IMR-90 (cell line): ENCODE measurements at regions not wholly inside any gene's neighbourhood (a gene's known extent, or its start where the extent isn't known, plus 50 kb on each side); places are given as distances from the start of the nearest gene placed in this dataset.

Experiments used
- ATAC-seq: fragments of 200-7000 bp; cut with Tn5 transposase; 2 replicates; pipeline ENCODE4 v1.9.1; 2020; ENCODE audit warnings: low read depth, mild to moderate bottlenecking, moderate library complexity
- BruUV-seq: library from RNA; stranded (reverse); fragments of 400-500 nt; replicated peaks from 2 replicates; lab custom pipeline; 2021; lab: Mats Ljungman, UMichigan
- CTCF ChIA-PET: fragments of 300-600 bp; formaldehyde crosslinking; extraction: SDS; loops from one replicate; lab custom pipeline; 2021; ENCODE audit warnings: antibody characterized with exemption; lab: Yijun Ruan, JAX
- POLR2A ChIA-PET: fragments of 300-600 bp; sonication (Branson Sonifier 250); formaldehyde crosslinking; loops from one replicate; lab custom pipeline; 2022; ENCODE audit warnings: antibody characterized with exemption; ENCODE audit not compliant: unreplicated experiment; lab: Charles Lee
- DNase-seq: peaks from one replicate; pipeline ENCODE4 v3.0.0; 2013
- H2AFZ ChIP-seq: replicated peaks from 2 replicates; pipeline ENCODE3; 2013; ENCODE audit warnings: low read length, mild to moderate bottlenecking; ENCODE audit not compliant: poor library complexity
- H2AK5ac ChIP-seq: 2 replicates; pipeline ENCODE4 v1.6.1; 2013; ENCODE audit warnings: low read depth, low read length, inconsistent platforms
- H2AK9ac ChIP-seq: replicated peaks from 2 replicates; pipeline ENCODE3; 2013; ENCODE audit warnings: mild to moderate bottlenecking, low read depth, low read length, moderate library complexity; ENCODE audit not compliant: poor library complexity
- H2BK120ac ChIP-seq: 2 replicates; pipeline ENCODE4 v1.6.1; 2013; ENCODE audit warnings: low read depth, low read length, inconsistent platforms
- H2BK15ac ChIP-seq: 3 replicates; pipeline ENCODE4 v1.6.1; 2013; ENCODE audit warnings: low read depth, low read length, inconsistent platforms
- H2BK20ac ChIP-seq: 2 replicates; pipeline ENCODE4 v1.6.1; 2013; ENCODE audit warnings: low read depth, mild to moderate bottlenecking, inconsistent platforms, low read length, moderate library complexity
- H2BK5ac ChIP-seq: 2 replicates; pipeline ENCODE4 v1.6.1; 2013; ENCODE audit warnings: mild to moderate bottlenecking, low read depth, low read length, inconsistent platforms; ENCODE audit not compliant: poor library complexity, severe bottlenecking
- H3K14ac ChIP-seq: replicated peaks from 2 replicates; pipeline ENCODE4 v1.6.1; 2013; ENCODE audit warnings: low read depth, low read length, inconsistent platforms
- H3K18ac ChIP-seq: 2 replicates; pipeline ENCODE4 v1.6.1; 2013; ENCODE audit warnings: low read depth, low read length, control low read depth
- H3K23ac ChIP-seq: 2 replicates; pipeline ENCODE4 v1.6.1; 2013; ENCODE audit warnings: low read depth, low read length, inconsistent platforms
- H3K27ac ChIP-seq: 2 replicates; pipeline ENCODE4 v1.5.1; 2013; ENCODE audit warnings: mild to moderate bottlenecking, control low read depth, low read length; ENCODE audit not compliant: insufficient read depth
- H3K27me3 ChIP-seq: 2 replicates; pipeline ENCODE4 v1.6.1; 2013; ENCODE audit warnings: low read length; ENCODE audit not compliant: control insufficient read depth, insufficient read depth
- H3K36me3 ChIP-seq: 2 replicates; pipeline ENCODE4 v1.6.1; 2013; ENCODE audit warnings: low read length, mixed read lengths; ENCODE audit not compliant: control insufficient read depth, insufficient read depth
- H3K4ac ChIP-seq: 2 replicates; pipeline ENCODE4 v1.6.1; 2013; ENCODE audit warnings: low read depth, low read length, inconsistent platforms
- H3K4me1 ChIP-seq: 2 replicates; pipeline ENCODE4 v1.6.1; 2013; ENCODE audit warnings: low read length, mixed read lengths; ENCODE audit not compliant: control insufficient read depth, insufficient read depth
- H3K4me2 ChIP-seq: 2 replicates; pipeline ENCODE4 v1.6.1; 2013; ENCODE audit warnings: low read depth, mild to moderate bottlenecking, control low read depth, low read length, moderate library complexity
- H3K4me3 ChIP-seq: 2 replicates; pipeline ENCODE4 v1.5.1; 2013; ENCODE audit warnings: low read depth, mild to moderate bottlenecking, control low read depth, low read length, moderate library complexity; ENCODE audit not compliant: insufficient read depth
- H3K56ac ChIP-seq: 2 replicates; pipeline ENCODE4 v1.6.1; 2013; ENCODE audit warnings: low read length, inconsistent platforms; ENCODE audit not compliant: insufficient read depth; ENCODE audit errors: extremely low read depth
- H3K79me1 ChIP-seq, 2 experiments: 2 replicates each; pipeline ENCODE4 v1.6.1; 2013; ENCODE audit warnings: low read length in 2 of 2, inconsistent platforms in 1 of 2, low read depth in 1 of 2
- H3K9ac ChIP-seq: 2 replicates; pipeline ENCODE4 v1.6.1; 2013; ENCODE audit warnings: low read depth, low read length, control low read depth
- H3K9me1 ChIP-seq: 2 replicates; pipeline ENCODE4 v1.6.1; 2013; ENCODE audit warnings: low read length, inconsistent platforms; ENCODE audit not compliant: insufficient read depth
- H3K9me3 ChIP-seq: 2 replicates; pipeline ENCODE4 v1.6.1; 2013; ENCODE audit warnings: low read length; ENCODE audit not compliant: control insufficient read depth, insufficient read depth
- H4K20me1 ChIP-seq: 2 replicates; pipeline ENCODE4 v1.6.1; 2013; ENCODE audit warnings: low read length, inconsistent platforms; ENCODE audit not compliant: insufficient read depth
- H4K5ac ChIP-seq: 2 replicates; pipeline ENCODE4 v1.6.1; 2013; ENCODE audit warnings: mild to moderate bottlenecking, low read depth, low read length, control low read depth
- H4K8ac ChIP-seq, 2 experiments: 2 replicates each; pipeline ENCODE4 v1.6.1; 2013; ENCODE audit warnings: low read depth in 2 of 2, low read length in 2 of 2, control low read depth in 1 of 2, inconsistent platforms in 1 of 2
- H4K91ac ChIP-seq: 2 replicates; pipeline ENCODE4 v1.6.1; 2013; ENCODE audit warnings: low read depth, low read length, inconsistent platforms; ENCODE audit not compliant: insufficient read depth
- BHLHE40 ChIP-seq: fragments of 150-350 bp; IDR thresholded peaks from 2 replicates; pipeline ENCODE4 v1.6.1; 2016; ENCODE audit warnings: mild to moderate bottlenecking, low read depth, low read length
- CEBPB ChIP-seq: IDR thresholded peaks from 2 replicates; pipeline ENCODE4 v1.6.1; 2012; ENCODE audit warnings: low read depth, low read length, improper control_type of control experiment
- CHD1 ChIP-seq: IDR thresholded peaks from 2 replicates; pipeline ENCODE4 v1.6.1; 2012; ENCODE audit warnings: low read depth, low read length, improper control_type of control experiment
- CTCF ChIP-seq: conservative IDR thresholded peaks from 2 replicates; pipeline ENCODE4 v1.5.1; 2012; ENCODE audit warnings: mild to moderate bottlenecking, low read depth, low read length, improper control_type of control experiment
- ELK1 ChIP-seq: fragments of 150-350 bp; IDR thresholded peaks from 2 replicates; pipeline ENCODE4 v1.6.1; 2016; ENCODE audit warnings: low read depth, mild to moderate bottlenecking, low read length, moderate library complexity, borderline replicate concordance
- MAFK ChIP-seq: IDR thresholded peaks from 2 replicates; pipeline ENCODE4 v1.6.1; 2012; ENCODE audit warnings: low read depth, low read length, improper control_type of control experiment
- MAZ ChIP-seq: IDR thresholded peaks from 2 replicates; pipeline ENCODE4 v1.6.1; 2012; ENCODE audit warnings: low read depth, mild to moderate bottlenecking, low read length, improper control_type of control experiment, moderate library complexity, borderline replicate concordance
- NFE2L2 ChIP-seq: fragments of 150-350 bp; IDR thresholded peaks from 2 replicates; pipeline ENCODE4 v1.6.1; 2016; ENCODE audit warnings: low read depth, mild to moderate bottlenecking, low read length
- RCOR1 ChIP-seq: IDR thresholded peaks from 2 replicates; pipeline ENCODE4 v1.6.1; 2012; ENCODE audit warnings: mild to moderate bottlenecking, low read length, improper control_type of control experiment; ENCODE audit not compliant: insufficient replicate concordance
- SMC3 ChIP-seq: fragments of 150-350 bp; IDR thresholded peaks from 2 replicates; pipeline ENCODE4 v1.6.1; 2016; ENCODE audit warnings: low read depth, mild to moderate bottlenecking, antibody characterized with exemption, low read length, moderate library complexity
- USF2 ChIP-seq: fragments of 150-350 bp; IDR thresholded peaks from 2 replicates; pipeline ENCODE4 v1.6.1; 2017; ENCODE audit warnings: mild to moderate bottlenecking, antibody characterized with exemption, low read length, low read depth
- WGBS, 2 experiments: methylation state at CpG; one replicate each; pipeline versions ENCODE4 v1.1.5 to v1.1.7; 2013; ENCODE audit warnings: missing lambda C conversion rate in 2 of 2; ENCODE audit not compliant: insufficient read length in 1 of 2; ENCODE audit errors: extremely low coverage in 2 of 2; 5-methylcytosine and 5-hydroxymethylcytosine counted together
- dilution Hi-C: fragments of 300-500 bp; cut with HindIII; formaldehyde crosslinking; loops from one replicate; pipeline ENCODE4 v1.14.3; 2018; ENCODE audit warnings: low sequenced_read_pairs; ENCODE audit not compliant: unreplicated experiment
- in situ Hi-C: fragments of 300-500 bp; cut with MboI; formaldehyde crosslinking; loops from 3 replicates; pipeline ENCODE4 v1.14.3; 2019; ENCODE audit warnings: low sequenced_read_pairs, inconsistent platforms, mixed read lengths
- intact Hi-C: fragments of 100-400 bp; cut with micrococcal nuclease; formaldehyde crosslinking; loops from 2 replicates; pipeline ENCODE4 v1.10.0; 2022

- CTCF ChIA-PET, result interaction anchor here (0.6 kb wide), 1 partner anchor 533 kb away, joined by 5 read pairs; no protein-coding TSS in a partner anchor
- ATAC-seq (no peak), DNase-seq (no peak)
- H3K9me3 ChIP-seq, result peaks cover 10% of the 10 kb centered on the region
- BruUV-seq, result no TSS peak
- intact Hi-C loops, result no loop called here
- H3K23ac ChIP-seq, result no peak overlapping the region
- H2BK15ac ChIP-seq, result no peak overlapping the region
- no peak overlapping the region for H4K5ac ChIP-seq
- H3K9ac ChIP-seq, result no peak overlapping the region
- H2BK120ac ChIP-seq, result no peak overlapping the region
- H3K18ac ChIP-seq, result no peak overlapping the region
- no peaks in the 10 kb centered on the region for H3K79me1 ChIP-seq
- no peak overlapping the region for H2AK9ac ChIP-seq
- dilution Hi-C loops, result no loop called here
- H3K4me1 ChIP-seq, result no peaks in the 10 kb centered on the region
- H3K9me1 ChIP-seq, result no peaks in the 10 kb centered on the region
- no peak overlapping the region for H3K4ac ChIP-seq
- no peak overlapping the region for H3K27ac ChIP-seq
- H2AFZ ChIP-seq, result no peak overlapping the region
- H4K20me1 ChIP-seq, result no peaks in the 10 kb centered on the region
- H4K91ac ChIP-seq, result no peak overlapping the region
- no peak overlapping the region for H4K8ac ChIP-seq
- WGBS, 2 experiments, result 52% methylated on average over 3 of the region's 3 CpGs; no CpG with 5 or more reads in 1 of the 2 experiments
- no peak overlapping the region for H3K14ac ChIP-seq
- no peaks in the 10 kb centered on the region for H3K36me3 ChIP-seq
- TF ChIP-seq NFE2L2 (no peak), ELK1 (no peak), SMC3 (no peak), MAFK (no peak), MAZ (no peak), CTCF (no peak), USF2 (no peak), BHLHE40 (no peak), RCOR1 (no peak), CEBPB (no peak), CHD1 (no peak)
- H2BK5ac ChIP-seq, result no peak overlapping the region
- no peak overlapping the region for H3K4me2 ChIP-seq
- no peak overlapping the region for H2BK20ac ChIP-seq
- no peaks in the 10 kb centered on the region for H3K27me3 ChIP-seq
- no peak overlapping the region for H3K4me3 ChIP-seq
- in situ Hi-C loops, result no loop called here
- POLR2A ChIA-PET, result no interaction called here
- H2AK5ac ChIP-seq, result no peak overlapping the region
- H3K56ac ChIP-seq, result no peak overlapping the region
These were observed 197.1 kb downstream of the ICE1 start for GRCh38 chr5:5619546-5619945.
